HCT116 (cell line): ENCODE measurements at regions not wholly inside any gene's neighbourhood (a gene's known extent, or its start where the extent isn't known, plus 50 kb on each side); places are given as distances from the start of the nearest gene placed in this dataset.

Experiments used
- ATAC-seq: fragments of 200-7000 bp; cut with Tn5 transposase; 2 replicates; pipeline ENCODE4 v1.9.1; 2020; ENCODE audit warnings: mild to moderate bottlenecking, moderate library complexity
- BruUV-seq: library from RNA; stranded (reverse); fragments of 400-500 nt; replicated peaks from 2 replicates; lab custom pipeline; 2021; lab: Mats Ljungman, UMichigan
- CTCF ChIA-PET: fragments of 300-600 bp; sonication (Branson Sonifier 250); formaldehyde crosslinking; loops from one replicate; lab custom pipeline; 2021; ENCODE audit warnings: antibody characterized with exemption; lab: Charles Lee
- POLR2A ChIA-PET: fragments of 300-600, 350-600 bp; sonication (Branson Sonifier 250); formaldehyde crosslinking; loops from one replicate; lab custom pipeline; 2021; ENCODE audit warnings: antibody characterized with exemption; lab: Charles Lee
- RAD21 ChIA-PET, 2 experiments: fragments of 300-600 bp; sonication (Branson Sonifier 250); formaldehyde crosslinking; loops; one replicate each; lab custom pipeline; 2023; ENCODE audit warnings: low total read pairs in 2 of 2; ENCODE audit not compliant: uncharacterized antibody in 2 of 2, unreplicated experiment in 2 of 2, low non-redundant PET in 1 of 2; lab: Charles Lee
- DNase-seq: peaks from one replicate; pipeline ENCODE4 v3.0.0-alpha.2; 2010; ENCODE audit warnings: low read depth, low spot score
- H2AFZ ChIP-seq: fragments of 200-600 bp; shearing (Covaris generic), sonication (generic); 2 replicates; pipeline ENCODE4 v1.6.1; 2017; ENCODE audit warnings: low read depth, mixed run types, mixed read lengths, antibody characterized with exemption, low read length; ENCODE audit not compliant: poor library complexity, severe bottlenecking
- H3K27ac ChIP-seq: 2 replicates; pipeline ENCODE4 v1.5.1; 2012; ENCODE audit warnings: low read depth, low read length
- H3K27me3 ChIP-seq: fragments of 200-600 bp; sonication (generic); 2 replicates; pipeline ENCODE4 v1.6.1; 2016; ENCODE audit warnings: mixed run types, low read length, mixed read lengths; ENCODE audit not compliant: insufficient read depth
- H3K36me3 ChIP-seq, 2 experiments: fragments of 200-500 bp in 1 of 2; fragments of 200-600 bp in 1 of 2; sonication (Bioruptor generic) in 1 of 2; sonication (generic) in 1 of 2; 2 replicates each; pipeline versions ENCODE4 v1.5.1 to v1.6.1; 2014 to 2016; ENCODE audit warnings: low read length in 2 of 2, inconsistent platforms in 1 of 2, mixed read lengths in 1 of 2, mixed run types in 1 of 2; ENCODE audit not compliant: insufficient read depth in 2 of 2, control insufficient read depth in 1 of 2
- H3K4me1 ChIP-seq, 2 experiments: fragments of 200-600 bp in 1 of 2; sonication (generic) in 1 of 2; 2 replicates each; pipeline versions ENCODE4 v1.5.1 to v1.6.1; 2012 to 2017; ENCODE audit warnings: low read length in 2 of 2, inconsistent platforms in 1 of 2, mild to moderate bottlenecking in 1 of 2, mixed read lengths in 1 of 2, mixed run types in 1 of 2, moderate library complexity in 1 of 2; ENCODE audit not compliant: insufficient read depth in 2 of 2, control insufficient read depth in 1 of 2
- H3K4me2 ChIP-seq: fragments of 200-600 bp; sonication (generic); 2 replicates; pipeline ENCODE4 v1.6.1; 2017; ENCODE audit warnings: mixed run types, low read length, mixed read lengths
- H3K4me3 ChIP-seq, 2 experiments: fragments of 200-600 bp in 1 of 2; sonication (generic) in 1 of 2; replicated peaks in 1 of 2; 2 replicates each; pipeline ENCODE4 v1.5.1; 2011 to 2016; ENCODE audit warnings: low read length in 2 of 2, control low read depth in 1 of 2, low read depth in 1 of 2, mild to moderate bottlenecking in 1 of 2, mixed read lengths in 1 of 2, mixed run types in 1 of 2
- H3K79me2 ChIP-seq: fragments of 200-600 bp; sonication (generic); 2 replicates; pipeline ENCODE4 v1.6.1; 2017; ENCODE audit warnings: mild to moderate bottlenecking, mixed run types, low read length, moderate library complexity, mixed read lengths; ENCODE audit not compliant: insufficient read depth
- H3K9ac ChIP-seq: fragments of 200-600 bp; sonication (generic); 2 replicates; pipeline ENCODE4 v1.6.1; 2016; ENCODE audit warnings: low read length, mixed read lengths
- H3K9me2 ChIP-seq: fragments of 200-600 bp; sonication (generic), shearing (Covaris generic); 2 replicates; pipeline ENCODE4 v1.6.1; 2017; ENCODE audit warnings: mixed run types, mild to moderate bottlenecking, moderate library complexity; ENCODE audit not compliant: insufficient read depth
- H3K9me3 ChIP-seq, 2 experiments: fragments of 200-500 bp in 1 of 2; fragments of 200-600 bp in 1 of 2; sonication (Bioruptor generic) in 1 of 2; sonication (generic) in 1 of 2; 2 replicates each; pipeline ENCODE4 v1.6.1; 2014 to 2017; ENCODE audit warnings: low read length in 2 of 2, mixed read lengths in 2 of 2, inconsistent platforms in 1 of 2, low read depth in 1 of 2, mild to moderate bottlenecking in 1 of 2, mixed run types in 1 of 2, moderate library complexity in 1 of 2; ENCODE audit not compliant: control insufficient read depth in 1 of 2, insufficient read depth in 1 of 2
- H4K20me1 ChIP-seq: fragments of 200-600 bp; sonication (generic), shearing (Covaris generic); 2 replicates; pipeline ENCODE4 v1.6.1; 2017; ENCODE audit warnings: mixed run types, mild to moderate bottlenecking, moderate library complexity; ENCODE audit not compliant: insufficient read depth
- CBX3 ChIP-seq: IDR thresholded peaks from 2 replicates; pipeline ENCODE4 v1.6.1; 2012; ENCODE audit warnings: low read depth
- CEBPB ChIP-seq: IDR thresholded peaks from 2 replicates; pipeline ENCODE4 v1.6.1; 2012; ENCODE audit warnings: low read depth
- EGR1 ChIP-seq: IDR thresholded peaks from 2 replicates; pipeline ENCODE4 v1.6.1; 2012; ENCODE audit warnings: low read depth
- ELF1 ChIP-seq: IDR thresholded peaks from 2 replicates; pipeline ENCODE4 v1.6.1; 2012; ENCODE audit warnings: low read depth, borderline replicate concordance
- EZH2 ChIP-seq: fragments of 200-600 bp; sonication (generic); IDR thresholded peaks from 2 replicates; pipeline ENCODE4 v1.6.1; 2017; ENCODE audit warnings: antibody characterized with exemption, mixed run types
- FOSL1 ChIP-seq: IDR thresholded peaks from 2 replicates; pipeline ENCODE4 v1.6.1; 2012; ENCODE audit warnings: low read depth
- POLR2AphosphoS5 ChIP-seq: IDR thresholded peaks from 2 replicates; pipeline ENCODE4 v1.6.1; 2011; ENCODE audit warnings: mild to moderate bottlenecking, low read depth, low read length, moderate library complexity
- RAD21 ChIP-seq: IDR thresholded peaks from 2 replicates; pipeline ENCODE4 v1.6.1; 2012; ENCODE audit warnings: low read depth, mild to moderate bottlenecking
- SIN3A ChIP-seq: IDR thresholded peaks from 2 replicates; pipeline ENCODE4 v1.6.1; 2012; ENCODE audit warnings: low read depth
- YY1 ChIP-seq: IDR thresholded peaks from 2 replicates; pipeline ENCODE4 v1.6.1; 2011; ENCODE audit warnings: low read length, low read depth, moderate library complexity, mild to moderate bottlenecking; ENCODE audit not compliant: insufficient replicate concordance; ENCODE audit errors: extremely low read depth
- ZNF274 ChIP-seq: fragments of 200-500 bp; sonication (Bioruptor generic); IDR thresholded peaks from 2 replicates; pipeline ENCODE4 v1.6.1; 2014; ENCODE audit warnings: mild to moderate bottlenecking, low read depth, low read length, inconsistent platforms
- intact Hi-C: fragments of 100-400 bp; cut with micrococcal nuclease; formaldehyde crosslinking; loops from 2 replicates; pipeline ENCODE4 v1.10.0; 2022
- TF ChIP-seq, protein P1 (sequence below): IDR thresholded peaks from 2 replicates; pipeline ENCODE4 v1.6.1; 2011; ENCODE audit warnings: mild to moderate bottlenecking, low read length, moderate library complexity; ENCODE audit not compliant: insufficient replicate concordance; ENCODE audit errors: extremely low read depth
- TF ChIP-seq, protein P2 (sequence below): IDR thresholded peaks from 2 replicates; pipeline ENCODE4 v1.6.1; 2012
- TF ChIP-seq, protein P3 (sequence below): IDR thresholded peaks from 2 replicates; pipeline ENCODE4 v1.6.1; 2012; ENCODE audit warnings: low read depth
- TF ChIP-seq, protein P4 (sequence below): IDR thresholded peaks from 2 replicates; pipeline ENCODE4 v1.6.1; 2012

DNA sequence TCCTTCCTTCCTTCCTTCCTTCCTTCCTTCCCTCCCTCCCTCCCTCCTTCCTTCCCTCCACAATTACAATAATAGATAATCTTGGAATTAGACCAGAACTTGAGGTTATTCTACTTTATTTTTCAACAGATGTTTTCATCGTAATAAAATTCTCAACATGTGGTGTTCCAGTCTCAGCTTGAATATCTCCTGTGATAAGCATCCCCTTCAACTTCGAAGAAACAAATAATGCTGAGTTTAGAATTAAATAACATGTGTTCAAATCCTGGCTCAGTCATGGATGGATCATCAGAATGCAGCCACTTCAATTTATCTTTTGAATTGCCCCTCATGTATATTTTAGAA lies 91.4 kb upstream of the PAPPA start:
- no peak for DNase-seq
- BruUV-seq: no TSS peak
- ChIA-PET POLR2A (no interaction called here), CTCF (no interaction called here), RAD21 (no interaction called here)
- H2AFZ ChIP-seq: no peak overlapping the region
- no peak overlapping the region for H3K27ac ChIP-seq
- H3K4me1 ChIP-seq: no peaks in the 10 kb centered on the region
- intact Hi-C loops: no loop called here
- H3K4me3 ChIP-seq: no peak overlapping the region
- no peaks in the 10 kb centered on the region for H3K9me3 ChIP-seq
- H3K36me3 ChIP-seq: no peaks in the 10 kb centered on the region
- no peak overlapping the region for H3K4me2 ChIP-seq
- H3K27me3 ChIP-seq: no peaks in the 10 kb centered on the region
- no peaks in the 10 kb centered on the region for H3K79me2 ChIP-seq
- TF ChIP-seq RAD21 (no peak), YY1 (no peak), POLR2AphosphoS5 (no peak), EGR1 (no peak), EZH2 (no peak), FOSL1 (no peak), ZNF274 (no peak), CEBPB (no peak), SIN3A (no peak), ELF1 (no peak), CBX3 (no peak)
- TF ChIP-seq, protein P1, sequence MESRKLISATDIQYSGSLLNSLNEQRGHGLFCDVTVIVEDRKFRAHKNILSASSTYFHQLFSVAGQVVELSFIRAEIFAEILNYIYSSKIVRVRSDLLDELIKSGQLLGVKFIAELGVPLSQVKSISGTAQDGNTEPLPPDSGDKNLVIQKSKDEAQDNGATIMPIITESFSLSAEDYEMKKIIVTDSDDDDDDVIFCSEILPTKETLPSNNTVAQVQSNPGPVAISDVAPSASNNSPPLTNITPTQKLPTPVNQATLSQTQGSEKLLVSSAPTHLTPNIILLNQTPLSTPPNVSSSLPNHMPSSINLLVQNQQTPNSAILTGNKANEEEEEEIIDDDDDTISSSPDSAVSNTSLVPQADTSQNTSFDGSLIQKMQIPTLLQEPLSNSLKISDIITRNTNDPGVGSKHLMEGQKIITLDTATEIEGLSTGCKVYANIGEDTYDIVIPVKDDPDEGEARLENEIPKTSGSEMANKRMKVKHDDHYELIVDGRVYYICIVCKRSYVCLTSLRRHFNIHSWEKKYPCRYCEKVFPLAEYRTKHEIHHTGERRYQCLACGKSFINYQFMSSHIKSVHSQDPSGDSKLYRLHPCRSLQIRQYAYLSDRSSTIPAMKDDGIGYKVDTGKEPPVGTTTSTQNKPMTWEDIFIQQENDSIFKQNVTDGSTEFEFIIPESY: no peak
- TF ChIP-seq, protein P2, sequence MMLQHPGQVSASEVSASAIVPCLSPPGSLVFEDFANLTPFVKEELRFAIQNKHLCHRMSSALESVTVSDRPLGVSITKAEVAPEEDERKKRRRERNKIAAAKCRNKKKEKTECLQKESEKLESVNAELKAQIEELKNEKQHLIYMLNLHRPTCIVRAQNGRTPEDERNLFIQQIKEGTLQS: no peak
- TF ChIP-seq, protein P3, sequence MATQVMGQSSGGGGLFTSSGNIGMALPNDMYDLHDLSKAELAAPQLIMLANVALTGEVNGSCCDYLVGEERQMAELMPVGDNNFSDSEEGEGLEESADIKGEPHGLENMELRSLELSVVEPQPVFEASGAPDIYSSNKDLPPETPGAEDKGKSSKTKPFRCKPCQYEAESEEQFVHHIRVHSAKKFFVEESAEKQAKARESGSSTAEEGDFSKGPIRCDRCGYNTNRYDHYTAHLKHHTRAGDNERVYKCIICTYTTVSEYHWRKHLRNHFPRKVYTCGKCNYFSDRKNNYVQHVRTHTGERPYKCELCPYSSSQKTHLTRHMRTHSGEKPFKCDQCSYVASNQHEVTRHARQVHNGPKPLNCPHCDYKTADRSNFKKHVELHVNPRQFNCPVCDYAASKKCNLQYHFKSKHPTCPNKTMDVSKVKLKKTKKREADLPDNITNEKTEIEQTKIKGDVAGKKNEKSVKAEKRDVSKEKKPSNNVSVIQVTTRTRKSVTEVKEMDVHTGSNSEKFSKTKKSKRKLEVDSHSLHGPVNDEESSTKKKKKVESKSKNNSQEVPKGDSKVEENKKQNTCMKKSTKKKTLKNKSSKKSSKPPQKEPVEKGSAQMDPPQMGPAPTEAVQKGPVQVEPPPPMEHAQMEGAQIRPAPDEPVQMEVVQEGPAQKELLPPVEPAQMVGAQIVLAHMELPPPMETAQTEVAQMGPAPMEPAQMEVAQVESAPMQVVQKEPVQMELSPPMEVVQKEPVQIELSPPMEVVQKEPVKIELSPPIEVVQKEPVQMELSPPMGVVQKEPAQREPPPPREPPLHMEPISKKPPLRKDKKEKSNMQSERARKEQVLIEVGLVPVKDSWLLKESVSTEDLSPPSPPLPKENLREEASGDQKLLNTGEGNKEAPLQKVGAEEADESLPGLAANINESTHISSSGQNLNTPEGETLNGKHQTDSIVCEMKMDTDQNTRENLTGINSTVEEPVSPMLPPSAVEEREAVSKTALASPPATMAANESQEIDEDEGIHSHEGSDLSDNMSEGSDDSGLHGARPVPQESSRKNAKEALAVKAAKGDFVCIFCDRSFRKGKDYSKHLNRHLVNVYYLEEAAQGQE: no peak
- TF ChIP-seq, protein P4, sequence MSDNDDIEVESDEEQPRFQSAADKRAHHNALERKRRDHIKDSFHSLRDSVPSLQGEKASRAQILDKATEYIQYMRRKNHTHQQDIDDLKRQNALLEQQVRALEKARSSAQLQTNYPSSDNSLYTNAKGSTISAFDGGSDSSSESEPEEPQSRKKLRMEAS: no peak
- H3K9me2 ChIP-seq: no peaks in the 10 kb centered on the region
- H4K20me1 ChIP-seq: no peaks in the 10 kb centered on the region
- H3K9ac ChIP-seq: no peak overlapping the region
- no peak for ATAC-seq
